Brain pericyte (primary cell): ENCODE measurements at regions not wholly inside any gene's neighbourhood (a gene's known extent, or its start where the extent isn't known, plus 50 kb on each side); places are given as distances from the start of the nearest gene placed in this dataset.

Experiments used
- DNase-seq: peaks from one replicate; pipeline ENCODE4 v3.0.0-alpha.2; 2012; ENCODE audit warnings: low read depth, low spot score

- no peak for DNase-seq
Measured at GRCh38 chr20:11347738-11348137, 570.0 kb upstream of the BTBD3 start.

- DNase-seq, result peak; percentile 10
Measured at GRCh38 chr20:11350126-11351005, 567.3 kb upstream of the BTBD3 start.

GRCh38 chr20:11352041-11352440 is 565.7 kb upstream of the BTBD3 start:
- no peak for DNase-seq

- DNase-seq, result no peak
Measured at GRCh38 chr20:11354846-11355245, 562.8 kb upstream of the BTBD3 start.

GRCh38 chr20:11355345-11355744 is 562.3 kb upstream of the BTBD3 start:
- no peak for DNase-seq

- DNase-seq, result no peak
Measured at GRCh38 chr20:11356061-11356460, 561.6 kb upstream of the BTBD3 start.

GRCh38 chr20:11362450-11362849 is 555.2 kb upstream of the BTBD3 start:
- DNase-seq, result no peak

- no peak for DNase-seq
Measured at GRCh38 chr20:11364736-11365135, 553.0 kb upstream of the BTBD3 start.

- DNase-seq, result peak; percentile 57
Measured at GRCh38 chr20:11366660-11367059, 551.0 kb upstream of the BTBD3 start.

GRCh38 chr20:11368499-11368898 is 549.2 kb upstream of the BTBD3 start:
- DNase-seq, result no peak

GRCh38 chr20:11368965-11369711 is 548.6 kb upstream of the BTBD3 start:
- no peak for DNase-seq

- no peak for DNase-seq
Measured at GRCh38 chr20:11371831-11372230, 545.9 kb upstream of the BTBD3 start.

- no peak for DNase-seq
Measured at GRCh38 chr20:11372876-11373790, 544.6 kb upstream of the BTBD3 start.

- DNase-seq, result no peak
Measured at GRCh38 chr20:11375335-11375734, 542.4 kb upstream of the BTBD3 start.

GRCh38 chr20:11375966-11376365 is 541.7 kb upstream of the BTBD3 start:
- no peak for DNase-seq

- DNase-seq, result no peak
Measured at GRCh38 chr20:11376420-11376819, 541.3 kb upstream of the BTBD3 start.

GRCh38 chr20:11376998-11377397 is 540.7 kb upstream of the BTBD3 start:
- peak; percentile 42 for DNase-seq

- DNase-seq, result no peak
Measured at GRCh38 chr20:11377761-11378160, 539.9 kb upstream of the BTBD3 start.

- no peak for DNase-seq
Measured at GRCh38 chr20:11378252-11378651, 539.4 kb upstream of the BTBD3 start.

- peak; percentile 18 for DNase-seq
Measured at GRCh38 chr20:11379257-11380011, 538.3 kb upstream of the BTBD3 start.

GRCh38 chr20:11380283-11380682 is 537.4 kb upstream of the BTBD3 start:
- DNase-seq, result no peak
